Tibial nerve (tissue), 4 donors: ENCODE measurements at regions not wholly inside any gene's neighbourhood (a gene's known extent, or its start where the extent isn't known, plus 50 kb on each side); places are given as distances from the start of the nearest gene placed in this dataset.

Experiments used
- EP300 ChIP-seq, 2 donors: sonication (generic); formaldehyde crosslinking; IDR thresholded peaks; one replicate each; pipeline ENCODE4 v1.6.1; 2017; ENCODE audit warnings: antibody characterized with exemption in 2 of 2, mild to moderate bottlenecking in 1 of 2
- POLR2A ChIP-seq, 2 donors: fragments of 450-650 bp; IDR thresholded peaks; one replicate each; pipeline ENCODE4 v1.6.1; 2017; ENCODE audit warnings: antibody characterized with exemption in 2 of 2, mild to moderate bottlenecking in 2 of 2, moderate library complexity in 2 of 2
- TF ChIP-seq, protein P1 (sequence below), 5 experiments: fragments of 200-600 bp in 3 of 5; fragments of 450-650 bp in 2 of 5; sonication (generic) in 3 of 5; IDR thresholded peaks; one replicate each; pipeline ENCODE4 v1.5.1; 2016 to 2019; ENCODE audit warnings: antibody characterized with exemption in 5 of 5, mild to moderate bottlenecking in 3 of 5, moderate library complexity in 2 of 5

DNA sequence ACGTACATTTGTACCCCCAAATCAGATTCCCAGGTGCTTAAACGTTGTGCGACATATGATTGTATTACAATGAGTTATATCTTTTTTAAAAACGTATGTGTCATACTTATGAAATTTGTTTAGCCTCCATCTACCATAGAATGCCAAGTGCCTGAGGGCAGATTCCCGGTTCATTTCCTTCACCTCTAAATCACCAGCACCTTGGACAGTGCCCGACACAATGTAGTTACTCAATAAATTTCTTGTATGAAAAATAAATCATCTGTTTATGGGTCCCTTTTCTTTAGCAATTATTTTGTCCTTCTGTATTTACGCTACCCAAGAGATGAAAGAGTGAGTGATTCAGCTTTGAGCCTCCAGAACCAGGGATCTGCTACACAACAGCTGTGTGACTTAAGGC, 157.4 kb downstream of the TBX5 start:
- TF ChIP-seq, protein P1, sequence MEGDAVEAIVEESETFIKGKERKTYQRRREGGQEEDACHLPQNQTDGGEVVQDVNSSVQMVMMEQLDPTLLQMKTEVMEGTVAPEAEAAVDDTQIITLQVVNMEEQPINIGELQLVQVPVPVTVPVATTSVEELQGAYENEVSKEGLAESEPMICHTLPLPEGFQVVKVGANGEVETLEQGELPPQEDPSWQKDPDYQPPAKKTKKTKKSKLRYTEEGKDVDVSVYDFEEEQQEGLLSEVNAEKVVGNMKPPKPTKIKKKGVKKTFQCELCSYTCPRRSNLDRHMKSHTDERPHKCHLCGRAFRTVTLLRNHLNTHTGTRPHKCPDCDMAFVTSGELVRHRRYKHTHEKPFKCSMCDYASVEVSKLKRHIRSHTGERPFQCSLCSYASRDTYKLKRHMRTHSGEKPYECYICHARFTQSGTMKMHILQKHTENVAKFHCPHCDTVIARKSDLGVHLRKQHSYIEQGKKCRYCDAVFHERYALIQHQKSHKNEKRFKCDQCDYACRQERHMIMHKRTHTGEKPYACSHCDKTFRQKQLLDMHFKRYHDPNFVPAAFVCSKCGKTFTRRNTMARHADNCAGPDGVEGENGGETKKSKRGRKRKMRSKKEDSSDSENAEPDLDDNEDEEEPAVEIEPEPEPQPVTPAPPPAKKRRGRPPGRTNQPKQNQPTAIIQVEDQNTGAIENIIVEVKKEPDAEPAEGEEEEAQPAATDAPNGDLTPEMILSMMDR (IDR thresholded peaks at IDR 0.05), result no peak
- TF ChIP-seq POLR2A (IDR thresholded peaks at IDR 0.05) (no peak), EP300 (IDR thresholded peaks at IDR 0.05) (no peak)
